22Rv1 (cell line): ENCODE measurements at regions not wholly inside any gene's neighbourhood (a gene's known extent, or its start where the extent isn't known, plus 50 kb on each side); places are given as distances from the start of the nearest gene placed in this dataset.

Source experiments
- H3K27ac ChIP-seq: fragments of 450-650 bp; 2 replicates; pipeline ENCODE4 v1.5.1; 2017
- CTCF ChIP-seq: fragments of 450-650 bp; IDR thresholded peaks from 2 replicates; pipeline ENCODE4 v1.5.1; 2017; ENCODE audit warnings: mild to moderate bottlenecking
- ZFX ChIP-seq: fragments of 450-650 bp; IDR thresholded peaks from 2 replicates; pipeline ENCODE4 v1.6.1; 2017; ENCODE audit warnings: antibody characterized with exemption, borderline replicate concordance

DNA sequence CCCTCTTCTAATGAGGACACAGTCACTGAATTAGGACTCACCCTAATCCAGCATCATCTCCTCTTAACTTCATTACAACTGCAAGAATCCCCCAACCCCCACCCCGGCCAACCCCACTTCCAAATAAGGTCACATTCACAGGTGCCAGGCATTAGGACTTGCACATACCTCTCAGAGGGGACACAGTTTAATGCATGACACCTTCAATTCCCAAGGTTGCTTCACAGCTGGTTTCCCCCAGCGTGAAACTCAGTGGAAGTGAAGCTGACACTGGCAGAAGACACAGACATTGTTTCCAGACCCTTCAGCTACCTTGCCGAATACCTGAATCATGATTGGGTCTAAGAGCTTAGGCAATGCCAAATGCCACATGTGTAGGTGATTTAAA, 217.0 kb upstream of the DYNLRB2 start:
- no peak for TF ChIP-seq ZFX
- TF ChIP-seq CTCF: no peak
- no peak overlapping the region for H3K27ac ChIP-seq

DNA sequence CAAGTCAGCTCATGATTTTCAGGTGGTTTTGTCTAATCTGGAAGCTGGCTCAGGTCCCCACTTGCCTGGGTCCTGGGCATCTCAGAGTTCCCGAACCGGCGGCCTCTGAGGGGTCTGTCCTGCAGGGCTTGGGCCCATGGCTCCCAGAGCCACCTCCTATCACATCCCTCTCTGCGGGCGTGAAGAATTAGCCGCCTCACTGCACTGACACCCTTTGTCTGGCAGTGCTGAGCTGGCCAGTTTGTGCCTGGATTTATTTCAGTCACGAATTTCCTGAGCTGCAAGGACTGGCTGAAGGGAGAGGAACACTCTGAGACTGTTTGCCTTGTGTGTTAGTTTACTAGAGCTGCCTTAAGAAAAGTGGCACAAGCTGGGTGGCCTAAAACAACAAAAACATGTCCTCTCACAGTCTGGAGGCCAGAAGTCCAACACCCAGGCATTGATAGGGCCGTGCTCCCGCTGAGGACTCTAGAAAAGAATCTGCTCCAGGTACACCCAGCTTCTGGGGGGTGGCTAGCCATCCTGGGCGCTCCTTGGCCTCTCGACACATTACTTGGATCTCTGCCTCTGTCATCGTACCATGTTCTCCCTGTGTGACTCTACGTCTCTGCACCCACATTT, 217.5 kb upstream of the DYNLRB2 start:
- no peak overlapping the region for H3K27ac ChIP-seq
- TF ChIP-seq ZFX (no peak), CTCF (no peak)

GRCh38 chr16:80319181-80319580, 221.6 kb upstream of the DYNLRB2 start:
- no peak overlapping the region for H3K27ac ChIP-seq
- TF ChIP-seq ZFX (no peak), CTCF (peak; percentile 24)

GRCh38 chr16:80318107-80318506, 222.7 kb upstream of the DYNLRB2 start:
- TF ChIP-seq ZFX (no peak), CTCF (peak; percentile 23; the same call in 1 of the 2 replicates)

GRCh38 chr16:80317599-80318037, 223.2 kb upstream of the DYNLRB2 start:
- H3K27ac ChIP-seq: no peak overlapping the region
- TF ChIP-seq ZFX (no peak), CTCF (peak; percentile 54)

More at GRCh38 chr16:80318107-80318506, 222.7 kb upstream of the DYNLRB2 start:
- H3K27ac ChIP-seq: no peak overlapping the region

- no peak for TF ChIP-seq ZFX
- TF ChIP-seq CTCF: no peak
- no peak overlapping the region for H3K27ac ChIP-seq
Measured at GRCh38 chr16:80317116-80317515, 223.7 kb upstream of the DYNLRB2 start.

DNA sequence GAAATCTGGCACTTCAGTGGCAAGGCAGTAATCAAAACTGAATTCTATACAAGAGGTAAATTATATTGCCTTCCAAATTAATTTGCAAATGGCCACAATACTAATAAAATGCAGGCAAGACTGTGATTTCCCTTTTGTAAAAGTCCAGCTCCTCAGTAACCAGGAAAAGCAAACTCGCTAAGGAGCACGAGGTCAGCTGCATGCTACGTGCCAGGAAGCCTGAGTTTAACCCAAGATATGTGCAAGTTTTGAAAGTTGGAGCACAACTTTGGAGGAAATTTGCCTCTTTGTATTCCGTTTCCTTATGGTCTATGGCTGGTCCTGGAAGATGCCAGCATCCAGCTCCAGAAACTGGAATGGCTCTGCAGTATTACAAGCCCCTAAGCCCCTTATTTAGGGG, 226.8 kb upstream of the DYNLRB2 start:
- no peak overlapping the region for H3K27ac ChIP-seq
- TF ChIP-seq ZFX: no peak
- TF ChIP-seq CTCF: no peak
